Mammary epithelial cell (primary cell): ENCODE measurements at regions not wholly inside any gene's neighbourhood (a gene's known extent, or its start where the extent isn't known, plus 50 kb on each side); places are given as distances from the start of the nearest gene placed in this dataset.

Experiments used
- EZH2 ChIP-seq: IDR thresholded peaks from 2 replicates; pipeline ENCODE4 v1.6.1; 2012; ENCODE audit warnings: low read length, inconsistent platforms, borderline replicate concordance
- TF ChIP-seq, protein P1 (sequence below), 2 donors: IDR thresholded peaks in 1 of 2; conservative IDR thresholded peaks in 1 of 2; 2 replicates each; pipeline ENCODE4 v1.5.1; 2011 to 2012; ENCODE audit warnings: inconsistent platforms in 2 of 2, low read length in 2 of 2, mild to moderate bottlenecking in 2 of 2, control low read depth in 1 of 2, low read depth in 1 of 2; ENCODE audit not compliant: insufficient read depth in 1 of 2; ENCODE audit errors: extremely low read depth in 1 of 2

DNA sequence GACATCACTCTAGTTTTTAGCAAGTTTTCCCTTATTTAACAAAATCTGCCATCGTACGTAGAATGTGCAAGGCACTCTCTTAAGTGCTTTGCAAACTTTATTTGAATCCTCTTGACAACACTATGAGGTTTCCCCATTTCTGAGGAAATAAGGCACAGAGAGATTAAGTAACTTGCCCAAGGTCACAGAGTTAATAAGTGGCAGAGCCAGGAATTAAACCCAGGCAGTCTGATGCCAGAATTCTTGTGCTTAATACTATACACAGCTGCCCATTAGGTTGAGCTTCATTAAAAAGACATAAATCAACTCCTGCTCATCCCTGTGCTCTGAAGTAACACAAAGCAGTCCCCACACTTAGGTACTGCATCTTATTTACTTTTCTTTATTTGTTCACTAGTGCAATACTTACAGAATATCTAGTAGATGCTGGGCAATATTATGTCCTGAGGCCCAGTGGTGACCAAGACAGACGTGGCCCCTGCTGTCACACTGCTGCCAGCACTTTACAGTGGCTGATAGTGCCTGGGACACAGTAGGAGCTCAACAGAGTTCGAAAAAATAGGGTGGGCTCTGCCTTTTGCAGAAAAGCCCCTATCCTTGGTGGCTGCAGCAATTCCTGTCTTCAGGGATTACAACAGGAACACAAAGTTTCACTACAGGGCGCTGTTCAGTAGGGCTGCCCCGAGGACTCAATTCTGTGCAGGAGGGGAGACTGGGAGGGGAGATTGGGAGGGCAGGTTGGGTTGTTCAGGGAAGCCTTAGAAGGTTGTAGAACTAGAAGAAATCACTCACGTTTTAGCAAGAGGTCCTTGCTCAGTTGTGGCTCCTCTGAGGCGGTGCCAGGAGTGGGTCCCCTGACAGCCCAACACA, 138.3 kb upstream of the TPM1 start:
- no peak for TF ChIP-seq EZH2
- TF ChIP-seq, protein P1, sequence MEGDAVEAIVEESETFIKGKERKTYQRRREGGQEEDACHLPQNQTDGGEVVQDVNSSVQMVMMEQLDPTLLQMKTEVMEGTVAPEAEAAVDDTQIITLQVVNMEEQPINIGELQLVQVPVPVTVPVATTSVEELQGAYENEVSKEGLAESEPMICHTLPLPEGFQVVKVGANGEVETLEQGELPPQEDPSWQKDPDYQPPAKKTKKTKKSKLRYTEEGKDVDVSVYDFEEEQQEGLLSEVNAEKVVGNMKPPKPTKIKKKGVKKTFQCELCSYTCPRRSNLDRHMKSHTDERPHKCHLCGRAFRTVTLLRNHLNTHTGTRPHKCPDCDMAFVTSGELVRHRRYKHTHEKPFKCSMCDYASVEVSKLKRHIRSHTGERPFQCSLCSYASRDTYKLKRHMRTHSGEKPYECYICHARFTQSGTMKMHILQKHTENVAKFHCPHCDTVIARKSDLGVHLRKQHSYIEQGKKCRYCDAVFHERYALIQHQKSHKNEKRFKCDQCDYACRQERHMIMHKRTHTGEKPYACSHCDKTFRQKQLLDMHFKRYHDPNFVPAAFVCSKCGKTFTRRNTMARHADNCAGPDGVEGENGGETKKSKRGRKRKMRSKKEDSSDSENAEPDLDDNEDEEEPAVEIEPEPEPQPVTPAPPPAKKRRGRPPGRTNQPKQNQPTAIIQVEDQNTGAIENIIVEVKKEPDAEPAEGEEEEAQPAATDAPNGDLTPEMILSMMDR (conservative IDR thresholded peaks at IDR 0.05 in 1 of 2, IDR thresholded peaks at IDR 0.05 in 1 of 2; ENCODE audit: extremely low read depth in 1 of 2, insufficient read depth in 1 of 2, low read depth in 1 of 2, low read length in 2 of 2): no peak
